Stomach (tissue), 4 donors: ENCODE measurements at regions not wholly inside any gene's neighbourhood (a gene's known extent, or its start where the extent isn't known, plus 50 kb on each side); places are given as distances from the start of the nearest gene placed in this dataset.

ENCODE experiments used
- POLR2A ChIP-seq, 4 donors: fragments of 450-650 bp; IDR thresholded peaks; one replicate each; pipeline ENCODE4 v1.6.1; 2016; ENCODE audit warnings: antibody characterized with exemption in 4 of 4, control low read depth in 2 of 4, mild to moderate bottlenecking in 1 of 4, moderate library complexity in 1 of 4
- POLR2AphosphoS5 ChIP-seq, 3 donors: sonication (generic); formaldehyde crosslinking; IDR thresholded peaks; one replicate each; pipeline ENCODE4 v1.6.1; 2016; ENCODE audit warnings: antibody characterized with exemption in 3 of 3
- TF ChIP-seq, protein P1 (sequence below), 7 experiments: fragments of 450-650 bp in 4 of 7; fragments of 200-600 bp in 3 of 7; sonication (generic) in 3 of 7; IDR thresholded peaks; one replicate each; pipeline ENCODE4 v1.5.1; 2016 to 2019; ENCODE audit warnings: antibody characterized with exemption in 7 of 7, control low read depth in 2 of 7, mild to moderate bottlenecking in 1 of 7

DNA sequence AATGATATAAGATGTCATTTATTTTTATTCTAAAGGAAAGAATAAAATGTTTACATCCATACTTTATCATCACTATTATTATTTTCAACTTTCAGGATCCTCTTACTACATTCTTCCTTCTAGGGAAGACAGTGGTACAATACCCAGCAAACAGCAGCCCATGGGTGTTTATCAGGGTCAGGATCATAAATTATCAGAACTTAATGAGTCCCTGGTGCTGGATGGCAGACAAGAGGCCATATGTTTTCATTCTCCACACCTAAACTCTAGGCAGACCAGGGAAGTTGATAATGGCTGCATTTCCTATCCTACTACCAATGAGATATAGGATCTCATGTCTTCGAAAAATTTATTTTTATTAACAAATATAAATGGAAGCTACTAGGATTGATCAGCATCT lies 127.7 kb downstream of the SAMMSON start:
- TF ChIP-seq POLR2A (IDR thresholded peaks at IDR 0.05), result no peak
- TF ChIP-seq, protein P1, sequence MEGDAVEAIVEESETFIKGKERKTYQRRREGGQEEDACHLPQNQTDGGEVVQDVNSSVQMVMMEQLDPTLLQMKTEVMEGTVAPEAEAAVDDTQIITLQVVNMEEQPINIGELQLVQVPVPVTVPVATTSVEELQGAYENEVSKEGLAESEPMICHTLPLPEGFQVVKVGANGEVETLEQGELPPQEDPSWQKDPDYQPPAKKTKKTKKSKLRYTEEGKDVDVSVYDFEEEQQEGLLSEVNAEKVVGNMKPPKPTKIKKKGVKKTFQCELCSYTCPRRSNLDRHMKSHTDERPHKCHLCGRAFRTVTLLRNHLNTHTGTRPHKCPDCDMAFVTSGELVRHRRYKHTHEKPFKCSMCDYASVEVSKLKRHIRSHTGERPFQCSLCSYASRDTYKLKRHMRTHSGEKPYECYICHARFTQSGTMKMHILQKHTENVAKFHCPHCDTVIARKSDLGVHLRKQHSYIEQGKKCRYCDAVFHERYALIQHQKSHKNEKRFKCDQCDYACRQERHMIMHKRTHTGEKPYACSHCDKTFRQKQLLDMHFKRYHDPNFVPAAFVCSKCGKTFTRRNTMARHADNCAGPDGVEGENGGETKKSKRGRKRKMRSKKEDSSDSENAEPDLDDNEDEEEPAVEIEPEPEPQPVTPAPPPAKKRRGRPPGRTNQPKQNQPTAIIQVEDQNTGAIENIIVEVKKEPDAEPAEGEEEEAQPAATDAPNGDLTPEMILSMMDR (IDR thresholded peaks at IDR 0.05), result no peak
- no peak for TF ChIP-seq POLR2AphosphoS5 (IDR thresholded peaks at IDR 0.05)
